Muscle of back (tissue), 3 donors: ENCODE measurements at regions not wholly inside any gene's neighbourhood (a gene's known extent, or its start where the extent isn't known, plus 50 kb on each side); places are given as distances from the start of the nearest gene placed in this dataset.
"Not testable (repeated sequence)": the region's sequence is repeated elsewhere in the genome, so short reads cannot be mapped to it uniquely, and the experiment has no call there.

Experiments
- DNase-seq, 3 donors: peaks; one replicate each; pipeline versions ENCODE4 v3.0.0 to v3.0.0-alpha.2; 2013

DNA sequence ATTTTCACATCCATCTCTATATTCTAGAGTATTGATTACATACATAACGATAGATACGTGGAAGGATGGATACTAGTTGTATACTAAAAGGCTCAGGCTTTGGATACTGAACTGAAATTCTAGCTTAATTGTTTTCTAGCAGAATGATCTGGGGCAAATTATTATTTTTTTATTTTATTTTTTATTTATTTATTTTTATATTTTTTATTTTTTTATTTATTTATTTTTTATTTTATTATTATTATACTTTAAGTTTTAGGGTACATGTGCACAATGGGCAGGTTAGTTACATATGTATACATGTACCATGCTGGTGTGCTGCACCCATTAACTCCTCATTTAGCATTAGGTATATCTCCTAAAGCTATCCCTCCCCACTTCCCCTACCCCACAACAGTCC lies 432.6 kb upstream of the GRM7 start:
- not testable (repeated sequence) for DNase-seq

GRCh38 chr3:6435951-6436350 lies 425.0 kb upstream of the GRM7 start:
- no peak for DNase-seq

- no peak for DNase-seq
Observed at GRCh38 chr3:6437631-6438030, 423.3 kb upstream of the GRM7 start.

DNA sequence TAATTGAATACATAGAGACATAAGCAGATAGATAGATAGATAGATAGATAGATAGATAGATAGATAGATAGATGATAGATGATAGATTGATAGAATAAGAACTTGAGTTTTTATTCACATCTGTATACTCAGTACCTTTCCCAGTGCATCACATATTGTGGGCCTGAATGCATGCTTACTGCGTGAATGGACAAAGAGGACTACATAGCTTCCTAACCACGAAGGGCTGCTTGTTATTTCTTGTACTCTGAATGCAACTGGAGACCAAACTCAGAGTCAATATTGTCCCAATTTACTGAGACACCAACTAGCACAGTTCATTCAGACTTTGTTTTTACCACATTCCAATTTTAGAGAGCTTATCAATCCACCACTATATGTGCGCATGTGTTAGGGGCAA lies 422.9 kb upstream of the GRM7 start:
- no peak for DNase-seq

- DNase-seq, result no peak
Observed at GRCh38 chr3:6439226-6439625, 421.7 kb upstream of the GRM7 start.

DNA sequence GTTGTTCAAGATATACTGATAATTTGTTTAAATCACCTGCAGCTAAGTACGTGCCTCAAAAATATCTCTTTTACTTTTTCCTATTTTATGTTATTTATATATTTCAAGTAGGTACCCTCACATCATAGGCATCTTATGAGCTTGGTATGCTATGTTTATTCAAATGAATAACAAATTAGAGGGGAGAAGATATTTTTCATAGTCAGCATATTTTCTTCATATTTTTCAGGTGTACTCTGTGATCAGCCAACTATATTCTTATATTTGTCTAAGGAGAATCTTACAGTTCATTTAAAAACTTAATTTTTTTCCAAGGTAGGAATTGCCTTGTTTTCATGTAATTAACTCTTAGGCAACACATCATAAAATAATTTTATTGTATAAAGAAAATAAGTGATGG lies 421.1 kb upstream of the GRM7 start:
- no peak for DNase-seq

GRCh38 chr3:6444888-6445658 lies 415.8 kb upstream of the GRM7 start:
- no peak for DNase-seq

DNA sequence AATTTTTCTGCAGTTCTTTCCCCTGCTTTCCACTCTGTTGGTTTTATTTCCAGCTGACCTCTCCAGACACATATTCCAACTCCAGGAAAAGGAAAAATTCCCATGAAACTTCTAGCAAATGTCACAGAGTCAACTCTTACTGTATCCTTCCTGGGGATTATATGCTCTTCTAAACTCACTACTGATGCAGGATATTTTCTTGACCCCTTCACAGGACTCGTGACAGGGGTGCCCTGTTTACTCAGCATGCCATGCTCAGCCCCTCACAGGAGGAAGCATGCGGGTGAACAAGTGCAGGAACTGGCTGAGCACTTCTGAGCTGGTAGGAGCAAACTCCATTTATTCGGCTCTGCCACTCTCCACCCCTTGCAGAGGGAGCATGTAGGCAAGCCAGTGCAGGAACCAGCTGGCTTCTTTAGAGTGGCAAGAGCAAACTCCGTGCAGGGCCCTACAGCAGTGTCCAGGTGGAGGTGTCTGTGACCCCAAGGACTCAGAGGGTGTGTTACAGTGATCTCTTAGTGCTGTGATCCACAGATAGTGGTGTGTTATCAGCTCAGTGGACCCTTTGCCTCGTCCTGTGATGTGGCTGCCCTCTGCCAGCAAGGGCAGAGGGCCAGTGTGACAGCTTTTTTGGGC lies 413.6 kb upstream of the GRM7 start:
- DNase-seq, result no peak

DNA sequence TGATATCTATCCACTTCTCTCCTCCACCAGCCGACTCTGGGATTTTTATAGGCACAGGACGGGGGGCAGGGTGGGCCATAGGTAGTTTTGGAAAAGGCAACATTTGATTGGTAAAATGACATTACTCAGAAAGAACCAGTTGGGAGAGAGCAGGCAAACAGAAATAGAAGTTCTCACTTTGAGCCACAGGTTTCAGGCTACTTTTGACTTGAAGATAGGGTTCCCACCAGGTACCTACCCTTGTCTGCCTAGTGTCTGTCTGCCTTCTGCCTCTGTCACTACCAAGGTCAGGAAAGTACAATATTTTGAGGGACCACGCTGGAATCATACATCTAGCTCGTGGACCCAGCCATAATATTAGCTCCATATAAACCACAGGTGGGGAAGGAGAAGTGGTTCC lies 412.9 kb upstream of the GRM7 start:
- no peak for DNase-seq

GRCh38 chr3:6449099-6449498 lies 411.8 kb upstream of the GRM7 start:
- DNase-seq, result no peak

- DNase-seq, result no peak
Observed at GRCh38 chr3:6452974-6453373, 407.9 kb upstream of the GRM7 start.

DNA sequence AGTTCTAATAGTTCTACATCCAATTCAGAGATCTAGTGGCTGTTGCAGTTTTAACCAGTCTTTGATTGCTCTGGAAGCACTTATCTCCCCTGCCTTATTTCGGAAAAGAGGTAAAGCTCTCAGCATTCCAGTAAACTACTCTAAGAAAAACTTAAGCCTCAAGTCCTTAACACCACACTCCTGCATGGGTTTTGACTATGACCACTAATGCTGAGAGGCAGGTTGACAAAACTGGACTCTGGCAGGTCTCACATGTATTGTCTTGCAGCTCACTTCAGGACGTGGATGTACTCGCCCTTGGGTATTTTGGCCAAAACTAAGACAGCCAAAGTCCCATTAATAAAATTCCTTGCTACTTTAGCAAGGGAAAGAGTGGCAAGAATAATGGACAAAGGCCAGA lies 405.9 kb upstream of the GRM7 start:
- DNase-seq, result no peak

DNA sequence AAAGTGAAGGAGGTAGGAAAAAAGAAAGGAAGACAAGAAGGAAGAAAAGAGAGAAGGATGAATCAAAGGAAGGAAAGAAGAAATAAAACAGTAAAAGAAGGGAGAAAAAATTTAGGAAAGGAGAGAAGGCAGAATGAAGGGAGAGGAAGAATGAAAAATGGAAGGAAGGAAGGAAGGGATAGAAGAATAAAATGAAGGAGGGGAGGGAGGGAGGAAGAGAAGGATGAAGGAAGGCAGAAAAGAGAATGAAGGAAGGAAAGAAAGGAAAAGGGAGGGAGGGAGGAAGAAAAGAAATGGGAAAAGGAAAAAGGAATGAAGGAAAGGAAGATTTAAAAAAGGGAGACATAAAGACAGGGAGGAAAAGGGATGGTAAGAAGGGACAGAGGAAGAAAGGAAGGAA lies 393.7 kb upstream of the GRM7 start:
- DNase-seq, result no peak

- no peak for DNase-seq
Observed at GRCh38 chr3:6468589-6468988, 392.3 kb upstream of the GRM7 start.

DNA sequence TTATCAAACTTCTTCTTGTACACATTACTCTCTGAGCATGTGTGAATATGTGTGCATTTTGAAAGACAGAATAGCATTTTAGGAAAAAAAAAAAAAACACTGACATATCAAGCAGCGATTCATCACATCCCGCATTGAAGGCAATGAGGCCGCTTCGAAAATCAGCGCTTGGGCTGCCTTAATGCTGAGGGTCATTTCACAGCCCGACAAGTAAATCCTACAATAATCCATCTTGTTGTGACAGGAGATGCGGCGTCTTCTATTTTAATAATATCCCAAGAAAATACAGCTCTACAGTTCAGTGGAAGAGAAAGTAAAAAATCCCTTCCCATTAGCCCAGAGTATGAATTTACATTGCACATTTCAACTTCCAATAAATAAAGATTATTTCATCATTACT lies 389.2 kb upstream of the GRM7 start:
- DNase-seq, result no peak

- not testable (repeated sequence) for DNase-seq
Observed at GRCh38 chr3:6490487-6491327, 370.2 kb upstream of the GRM7 start.

GRCh38 chr3:6491768-6492167 lies 369.1 kb upstream of the GRM7 start:
- DNase-seq, result no peak

- no peak for DNase-seq
Observed at GRCh38 chr3:6492306-6492705, 368.6 kb upstream of the GRM7 start.

DNA sequence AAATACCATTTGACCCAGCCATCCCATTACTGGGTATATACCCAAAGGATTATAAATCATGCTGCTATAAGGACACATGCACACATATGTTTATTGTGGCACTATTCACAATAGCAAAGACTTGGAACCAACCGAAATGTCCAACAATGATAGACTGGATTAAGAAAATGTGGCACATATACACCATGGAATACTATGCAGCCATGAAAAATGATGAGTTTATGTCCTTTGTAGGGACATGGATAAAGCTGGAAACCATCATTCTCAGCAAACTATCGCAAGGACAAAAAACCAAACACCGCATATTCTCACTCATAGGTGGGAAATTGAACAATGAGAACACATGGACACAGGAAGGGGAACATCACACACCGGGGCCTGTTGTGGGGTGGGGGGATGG lies 362.0 kb upstream of the GRM7 start:
- not testable (repeated sequence) for DNase-seq

DNA sequence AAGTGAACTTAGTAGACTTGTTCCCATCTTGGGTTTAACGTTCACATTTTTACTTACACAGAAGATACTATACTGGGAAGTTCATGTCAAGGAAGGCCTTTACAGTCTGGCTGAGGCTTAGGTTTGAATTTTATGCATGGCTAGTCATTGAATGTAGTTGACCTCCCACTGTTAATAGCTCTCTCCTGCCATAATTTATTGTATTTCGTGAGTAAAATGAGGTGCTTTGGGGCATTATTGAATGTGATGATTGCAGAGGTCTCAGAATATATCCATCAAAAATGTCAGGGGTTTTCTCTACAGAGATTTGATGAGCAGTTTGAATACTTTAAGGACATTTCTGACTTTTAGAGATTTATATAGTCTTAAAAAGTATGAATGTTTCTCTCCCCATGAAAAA lies 356.6 kb upstream of the GRM7 start:
- DNase-seq, result no peak

- DNase-seq, result no peak
Observed at GRCh38 chr3:6504834-6505233, 356.1 kb upstream of the GRM7 start.

- DNase-seq, result no peak
Observed at GRCh38 chr3:6508410-6508759, 352.5 kb upstream of the GRM7 start.

DNA sequence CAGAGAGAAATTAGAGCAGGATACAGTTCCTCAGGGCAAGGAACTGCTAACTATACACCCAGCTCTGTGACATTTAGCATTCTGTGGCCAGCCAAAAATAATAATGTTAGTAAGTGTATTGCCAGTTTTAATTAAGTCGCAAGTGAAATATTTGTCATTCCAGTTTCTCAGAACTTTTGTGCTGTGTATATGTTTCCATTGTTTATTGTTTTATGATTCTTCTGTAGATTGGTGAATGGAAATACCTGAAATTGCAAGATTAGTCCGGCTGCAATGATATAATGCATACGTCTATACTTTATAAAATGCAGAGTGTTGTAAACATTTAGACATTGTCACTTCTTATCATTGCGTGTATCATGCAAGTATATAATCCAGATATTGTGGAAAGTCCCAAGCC lies 351.3 kb upstream of the GRM7 start:
- no peak for DNase-seq
